ENCODE measurements at regions not wholly inside any gene's neighbourhood (a gene's known extent, or its start where the extent isn't known, plus 50 kb on each side); places are given as distances from the start of the nearest gene placed in this dataset.

DNA sequence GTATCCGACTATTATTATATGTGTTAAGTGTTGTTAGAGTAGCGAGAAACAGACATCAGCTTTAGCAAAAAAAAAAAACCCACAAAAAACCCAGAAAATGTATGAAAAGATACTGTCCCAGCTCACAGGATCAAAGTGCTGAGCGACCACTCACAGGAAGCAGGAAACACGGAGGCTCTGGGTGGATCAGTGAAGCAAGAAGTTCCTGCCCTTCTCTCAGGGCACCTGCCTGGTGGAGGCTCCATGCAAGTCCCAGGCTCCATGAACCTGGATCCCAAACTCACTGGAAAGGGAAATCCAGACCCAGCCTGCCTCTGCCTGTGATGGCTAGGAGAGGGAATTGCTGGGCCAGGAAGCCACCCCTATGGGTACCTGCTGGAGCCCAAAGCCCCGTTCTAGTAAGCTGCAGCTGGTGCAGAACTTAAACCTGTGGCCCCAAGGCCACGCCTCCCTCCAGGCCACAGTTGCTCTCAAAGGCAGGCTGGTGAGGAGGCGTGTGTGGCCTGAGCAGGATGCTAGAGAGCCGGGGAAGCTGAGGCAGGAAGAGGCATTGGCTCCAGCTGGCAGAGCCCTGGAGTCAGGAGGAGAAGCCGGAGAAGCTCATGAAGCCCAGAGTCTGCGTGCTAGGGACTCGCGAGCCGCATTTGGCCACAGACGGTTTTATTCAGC, 63.5 kb upstream of the TAF1B start:
- H3K4me3 ChIP-seq (ENCODE audit: low read length): no peak overlapping the region
- H3K27ac ChIP-seq (ENCODE audit: low read length): no peak overlapping the region
- no peaks in the 10 kb centered on the region for H3K27me3 ChIP-seq (ENCODE audit: insufficient read depth, low read length)
- H3K4me1 ChIP-seq (ENCODE audit: insufficient read depth, low read length): no peaks in the 10 kb centered on the region; the same call in 1 of the 2 replicates
- H3K9me3 ChIP-seq (ENCODE audit: insufficient read depth, low read depth, low read length): no peaks in the 10 kb centered on the region
- H3K9ac ChIP-seq (ENCODE audit: low read depth, low read length): no peak overlapping the region
- no peaks in the 10 kb centered on the region for H3K36me3 ChIP-seq (ENCODE audit: insufficient read depth, low read depth, low read length)

GRCh38 chr2:9780368-9781130, 62.7 kb upstream of the TAF1B start:
- Histone ChIP-seq H3K27me3 (ENCODE audit: insufficient read depth, low read length) (no peaks in the 10 kb centered on the region), H3K9me3 (ENCODE audit: insufficient read depth, low read depth, low read length) (no peaks in the 10 kb centered on the region), H3K36me3 (ENCODE audit: insufficient read depth, low read depth, low read length) (no peaks in the 10 kb centered on the region), H3K27ac (ENCODE audit: low read length) (no peak overlapping the region), H3K9ac (ENCODE audit: low read depth, low read length) (no peak overlapping the region), H3K4me3 (ENCODE audit: low read length) (no peak overlapping the region), H3K4me1 (ENCODE audit: insufficient read depth, low read length) (no peaks in the 10 kb centered on the region; the same call in 1 of the 2 replicates)

DNA sequence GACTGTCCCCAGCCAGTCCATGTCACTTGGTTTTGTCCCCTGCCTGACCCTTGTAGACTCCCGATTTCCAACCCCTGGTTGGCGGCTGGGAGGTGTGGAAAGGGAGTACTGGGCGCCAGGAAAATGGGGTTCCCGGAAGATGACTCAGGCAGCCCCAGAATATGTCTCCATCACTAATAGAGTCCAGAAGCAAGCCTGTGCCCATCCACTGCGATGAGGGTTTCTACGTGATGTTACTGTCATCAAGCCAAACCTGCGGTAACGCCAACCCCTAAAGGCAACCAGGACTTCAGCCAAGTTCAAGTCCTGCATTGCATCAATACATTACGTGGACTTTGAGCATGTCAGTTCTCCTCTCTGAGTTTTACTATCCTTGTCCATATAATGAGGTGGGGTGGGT, 62.0 kb upstream of the TAF1B start:
- H3K4me1 ChIP-seq (ENCODE audit: insufficient read depth, low read length): no peaks in the 10 kb centered on the region; the same call in 1 of the 2 replicates
- no peaks in the 10 kb centered on the region for H3K27me3 ChIP-seq (ENCODE audit: insufficient read depth, low read length)
- H3K36me3 ChIP-seq (ENCODE audit: insufficient read depth, low read depth, low read length): no peaks in the 10 kb centered on the region
- H3K9me3 ChIP-seq (ENCODE audit: insufficient read depth, low read depth, low read length): no peaks in the 10 kb centered on the region
- H3K27ac ChIP-seq (ENCODE audit: low read length): no peak overlapping the region
- H3K9ac ChIP-seq (ENCODE audit: low read depth, low read length): no peak overlapping the region
- no peak overlapping the region for H3K4me3 ChIP-seq (ENCODE audit: low read length)

DNA sequence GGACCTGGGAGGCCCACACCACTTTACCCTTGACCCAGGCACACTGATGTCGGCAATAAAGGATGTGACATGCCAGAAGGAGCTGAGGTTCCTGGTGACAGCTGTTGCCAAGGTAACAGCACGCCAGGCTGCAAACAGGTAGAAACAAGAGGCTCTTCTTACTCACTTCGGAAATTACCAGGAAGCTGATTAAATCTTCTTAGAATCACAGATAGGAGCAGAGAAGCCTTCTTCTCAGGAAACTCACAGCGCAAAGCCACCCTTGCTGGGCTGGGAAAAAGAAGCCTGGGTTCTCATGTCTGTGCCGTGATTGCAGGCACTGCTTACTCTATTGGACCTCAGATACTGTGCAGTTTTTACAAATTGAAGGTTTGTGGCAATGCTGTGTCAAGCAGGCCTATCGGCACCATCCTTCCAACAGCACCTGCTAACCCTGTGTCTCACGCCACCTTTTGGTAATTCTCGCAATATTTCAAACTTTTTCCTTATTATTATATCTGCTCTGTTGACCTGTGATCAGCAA, 61.0 kb upstream of the TAF1B start:
- no peak overlapping the region for H3K27ac ChIP-seq (ENCODE audit: low read length)
- H3K27me3 ChIP-seq (ENCODE audit: insufficient read depth, low read length): peaks cover 2% of the 10 kb centered on the region; the same call in 1 of the 2 replicates
- H3K9ac ChIP-seq (ENCODE audit: low read depth, low read length): no peak overlapping the region

GRCh38 chr2:9789371-9789770, 53.9 kb upstream of the TAF1B start:
- no peaks in the 10 kb centered on the region; the same call in none of the 2 replicates for H3K9me3 ChIP-seq (ENCODE audit: insufficient read depth, low read depth, low read length)
- no peak overlapping the region for H3K9ac ChIP-seq (ENCODE audit: low read depth, low read length)
- no peak overlapping the region for H3K4me3 ChIP-seq (ENCODE audit: low read length)
- peaks cover 8% of the 10 kb centered on the region; the same call in 1 of the 2 replicates for H3K27me3 ChIP-seq (ENCODE audit: insufficient read depth, low read length)
- H3K36me3 ChIP-seq (ENCODE audit: insufficient read depth, low read depth, low read length): no peaks in the 10 kb centered on the region
- H3K27ac ChIP-seq (ENCODE audit: low read length): no peak overlapping the region
- no peaks in the 10 kb centered on the region for H3K4me1 ChIP-seq (ENCODE audit: insufficient read depth, low read length)

More for the DNA sequence above, 61.0 kb upstream of the TAF1B start:
- no peaks in the 10 kb centered on the region for H3K36me3 ChIP-seq (ENCODE audit: insufficient read depth, low read depth, low read length)
- no peaks in the 10 kb centered on the region for H3K9me3 ChIP-seq (ENCODE audit: insufficient read depth, low read depth, low read length)
- H3K4me3 ChIP-seq (ENCODE audit: low read length): no peak overlapping the region
- H3K4me1 ChIP-seq (ENCODE audit: insufficient read depth, low read length): no peaks in the 10 kb centered on the region; the same call in 1 of the 2 replicates

DNA sequence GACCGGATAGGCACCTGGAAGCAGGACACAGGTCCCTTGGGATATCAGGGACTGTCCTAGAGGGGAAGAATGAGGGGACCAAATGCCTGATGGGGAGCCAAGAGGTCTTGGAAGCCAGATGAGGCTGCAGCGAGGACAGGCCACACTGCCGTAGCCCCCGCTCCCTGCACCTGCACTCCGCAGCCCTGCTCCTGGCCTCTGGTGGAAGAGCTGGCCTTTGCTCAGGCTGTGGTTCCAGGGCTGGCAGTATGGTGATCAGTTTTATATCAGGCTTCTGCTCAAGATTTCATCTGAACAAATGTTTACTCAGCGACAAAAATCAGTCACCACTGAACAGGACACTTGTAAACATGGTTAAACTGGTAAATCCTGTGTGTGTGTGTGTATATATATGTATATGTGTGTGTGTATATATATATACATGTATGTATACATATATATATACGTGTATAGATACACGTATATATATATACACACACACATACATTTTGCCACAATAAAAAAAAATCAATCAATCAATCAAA, 52.5 kb upstream of the TAF1B start:
- Histone ChIP-seq H3K4me3 (ENCODE audit: low read length) (no peak overlapping the region), H3K27me3 (ENCODE audit: insufficient read depth, low read length) (peaks cover 8% of the 10 kb centered on the region; the same call in 1 of the 2 replicates), H3K27ac (ENCODE audit: low read length) (no peak overlapping the region), H3K9me3 (ENCODE audit: insufficient read depth, low read depth, low read length) (no peaks in the 10 kb centered on the region; the same call in none of the 2 replicates), H3K9ac (ENCODE audit: low read depth, low read length) (no peak overlapping the region), H3K4me1 (ENCODE audit: insufficient read depth, low read length) (no peaks in the 10 kb centered on the region), H3K36me3 (ENCODE audit: insufficient read depth, low read depth, low read length) (no peaks in the 10 kb centered on the region)

GRCh38 chr2:9791711-9792110, 51.6 kb upstream of the TAF1B start:
- H3K4me1 ChIP-seq (ENCODE audit: insufficient read depth, low read length): no peaks in the 10 kb centered on the region

DNA sequence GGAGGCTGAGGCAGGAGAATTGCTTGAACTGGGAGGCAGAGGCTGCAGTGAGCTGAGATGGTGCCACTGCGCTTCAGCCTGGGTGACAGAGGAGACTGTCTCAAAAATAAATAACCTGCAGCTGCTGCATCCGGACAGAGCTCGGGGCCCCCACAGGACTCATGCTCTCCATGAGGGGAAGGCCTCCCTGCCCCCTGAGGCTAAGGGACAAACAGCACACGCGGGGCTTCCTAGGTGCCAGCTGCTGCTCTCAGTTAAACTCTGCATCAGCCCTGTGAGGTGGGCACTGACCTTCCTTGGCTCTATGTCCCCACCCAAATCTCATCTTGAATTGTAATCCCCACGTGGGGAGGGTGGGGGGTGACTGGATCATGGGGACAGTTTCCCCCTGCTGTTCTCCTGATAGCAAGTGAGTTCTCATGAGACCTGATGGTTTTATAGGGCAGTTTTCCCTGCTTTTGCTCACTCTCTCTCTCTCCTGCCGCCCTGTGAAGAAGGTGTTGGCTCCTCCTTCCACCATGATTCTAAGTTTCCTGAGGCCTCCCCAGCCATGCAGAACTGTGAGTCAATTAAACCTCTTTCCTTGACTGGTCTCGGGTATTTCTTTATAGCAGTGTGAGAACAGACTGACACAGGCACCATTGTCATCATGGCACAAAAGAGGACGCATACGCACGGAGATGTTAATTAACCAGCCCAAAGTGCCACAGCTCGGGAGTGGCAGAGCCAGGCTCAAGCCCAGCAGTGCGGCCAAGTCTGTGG, 49.9 kb upstream of the TAF1B start:
- Histone ChIP-seq H3K4me1 (ENCODE audit: insufficient read depth, low read length) (0 out of 2 replicates have a peak, but pooled peaks cover 4% of the 10 kb centered on the region), H3K27me3 (ENCODE audit: insufficient read depth, low read length) (no peaks in the 10 kb centered on the region), H3K9ac (ENCODE audit: low read depth, low read length) (no peak overlapping the region), H3K9me3 (ENCODE audit: insufficient read depth, low read depth, low read length) (no peaks in the 10 kb centered on the region; the same call in 1 of the 2 replicates), H3K27ac (ENCODE audit: low read length) (no peak overlapping the region), H3K36me3 (ENCODE audit: insufficient read depth, low read depth, low read length) (no peaks in the 10 kb centered on the region), H3K4me3 (ENCODE audit: low read length) (no peak overlapping the region)

More at GRCh38 chr2:9791711-9792110, 51.6 kb upstream of the TAF1B start:
- H3K4me3 ChIP-seq (ENCODE audit: low read length): no peak overlapping the region
- no peaks in the 10 kb centered on the region for H3K36me3 ChIP-seq (ENCODE audit: insufficient read depth, low read depth, low read length)
- no peaks in the 10 kb centered on the region; the same call in none of the 2 replicates for H3K9me3 ChIP-seq (ENCODE audit: insufficient read depth, low read depth, low read length)
- H3K27me3 ChIP-seq (ENCODE audit: insufficient read depth, low read length): peaks cover 8% of the 10 kb centered on the region; the same call in 1 of the 2 replicates
- no peak overlapping the region for H3K9ac ChIP-seq (ENCODE audit: low read depth, low read length)
- H3K27ac ChIP-seq (ENCODE audit: low read length): no peak overlapping the region
